HG03575 (cell line): ENCODE measurements at regions not wholly inside any gene's neighbourhood (a gene's known extent, or its start where the extent isn't known, plus 50 kb on each side); places are given as distances from the start of the nearest gene placed in this dataset.
"Not testable (repeated sequence)": the region's sequence is repeated elsewhere in the genome, so short reads cannot be mapped to it uniquely, and the experiment has no call there.

ENCODE experiments used
- ATAC-seq: cut with Tn5 transposase; IDR thresholded peaks from one replicate; pipeline ENCODE4 v1.9.1; 2021; ENCODE audit not compliant: unreplicated experiment, insufficient number of reproducible peaks, low FRiP score; ENCODE audit errors: extremely low read depth

- ATAC-seq: no peak
These were observed 524.2 kb upstream of the LMCD1 start for GRCh38 chr3:7977245-7978086.

- no peak for ATAC-seq
These were observed 523.6 kb upstream of the LMCD1 start for GRCh38 chr3:7978087-7978422.

GRCh38 chr3:7982126-7982525, 519.5 kb upstream of the LMCD1 start:
- no peak for ATAC-seq

GRCh38 chr3:7999384-7999783, 502.2 kb upstream of the LMCD1 start:
- no peak for ATAC-seq

GRCh38 chr3:8001307-8001706, 500.3 kb upstream of the LMCD1 start:
- ATAC-seq: no peak

- ATAC-seq: no peak
These were observed 499.9 kb upstream of the LMCD1 start for GRCh38 chr3:8001712-8002111.

GRCh38 chr3:8011902-8012301, 489.7 kb upstream of the LMCD1 start:
- ATAC-seq: no peak

- ATAC-seq: no peak
These were observed 481.4 kb upstream of the LMCD1 start for GRCh38 chr3:8020047-8020841.

GRCh38 chr3:8027954-8028353, 473.7 kb upstream of the LMCD1 start:
- ATAC-seq: no peak

GRCh38 chr3:8050283-8050682, 451.3 kb upstream of the LMCD1 start:
- no peak for ATAC-seq

GRCh38 chr3:8052659-8053058, 449.0 kb upstream of the LMCD1 start:
- ATAC-seq: no peak

GRCh38 chr3:8068135-8068534, 433.5 kb upstream of the LMCD1 start:
- ATAC-seq: not testable (repeated sequence)

GRCh38 chr3:8069471-8069870, 432.2 kb upstream of the LMCD1 start:
- ATAC-seq: no peak

GRCh38 chr3:8070011-8070410, 431.6 kb upstream of the LMCD1 start:
- no peak for ATAC-seq

- not testable (repeated sequence) for ATAC-seq
These were observed 426.9 kb upstream of the LMCD1 start for GRCh38 chr3:8074740-8075139.

GRCh38 chr3:8077126-8077525, 424.5 kb upstream of the LMCD1 start:
- ATAC-seq: no peak

GRCh38 chr3:8080464-8080863, 421.2 kb upstream of the LMCD1 start:
- no peak for ATAC-seq

GRCh38 chr3:8085498-8085897, 416.1 kb upstream of the LMCD1 start:
- ATAC-seq: no peak

- no peak for ATAC-seq
These were observed 413.7 kb upstream of the LMCD1 start for GRCh38 chr3:8087951-8088350.

GRCh38 chr3:8094415-8094814, 407.2 kb upstream of the LMCD1 start:
- no peak for ATAC-seq
